Neural progenitor cell (in vitro differentiated cells): ENCODE measurements at regions not wholly inside any gene's neighbourhood (a gene's known extent, or its start where the extent isn't known, plus 50 kb on each side); places are given as distances from the start of the nearest gene placed in this dataset.

Experiments used
- CTCF ChIP-seq: fragments of 200-600 bp; sonication (generic); IDR thresholded peaks from 2 replicates; pipeline ENCODE4 v1.5.1; 2017; ENCODE audit warnings: antibody characterized with exemption, mild to moderate bottlenecking
- EZH2 ChIP-seq: fragments of 200-600 bp; sonication (generic); IDR thresholded peaks from 2 replicates; pipeline ENCODE4 v1.6.1; 2017; ENCODE audit warnings: antibody characterized with exemption, mild to moderate bottlenecking, moderate library complexity
- EZH2phosphoT487 ChIP-seq: fragments of 200-600 bp; sonication (generic); IDR thresholded peaks from 2 replicates; pipeline ENCODE4 v1.6.1; 2017; ENCODE audit warnings: antibody characterized with exemption

DNA sequence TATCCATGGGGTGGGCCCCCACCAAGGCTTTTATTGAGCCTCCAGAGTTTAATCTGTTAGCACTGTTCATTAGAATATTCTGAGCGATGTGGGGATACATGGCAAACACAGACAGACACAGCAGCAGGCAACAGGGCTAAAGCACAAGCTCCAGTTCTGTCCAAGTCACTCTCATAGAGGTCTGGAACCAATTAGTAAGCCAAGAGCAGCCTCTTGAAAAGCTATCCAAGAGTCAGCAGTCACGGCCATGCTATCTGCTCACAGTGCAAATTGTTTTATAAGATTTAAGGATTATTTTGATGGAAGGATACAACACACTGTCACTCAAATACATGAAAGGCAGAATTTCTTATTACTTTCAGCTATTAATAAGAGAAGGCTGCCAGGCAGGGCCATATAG lies 86.4 kb upstream of the DGKB start:
- TF ChIP-seq CTCF, result no peak
- no peak for TF ChIP-seq EZH2
- TF ChIP-seq EZH2phosphoT487, result no peak
